IPS-20b (cell line): ENCODE measurements at regions not wholly inside any gene's neighbourhood (a gene's known extent, or its start where the extent isn't known, plus 50 kb on each side); places are given as distances from the start of the nearest gene placed in this dataset.

Source experiments
- H3K27ac ChIP-seq: one replicate; pipeline ENCODE4 v1.5.1; 2013; ENCODE audit warnings: low read length
- H3K27me3 ChIP-seq: 2 replicates; pipeline ENCODE4 v1.6.1; 2013; ENCODE audit warnings: mild to moderate bottlenecking, low read length, inconsistent platforms; ENCODE audit not compliant: insufficient read depth
- H3K36me3 ChIP-seq: 2 replicates; pipeline ENCODE4 v1.6.1; 2013; ENCODE audit warnings: low read depth, mild to moderate bottlenecking, inconsistent platforms, low read length, moderate library complexity; ENCODE audit not compliant: insufficient read depth
- H3K4me1 ChIP-seq: 2 replicates; pipeline ENCODE4 v1.6.1; 2013; ENCODE audit warnings: mild to moderate bottlenecking, control low read depth, inconsistent platforms, low read length, moderate library complexity; ENCODE audit not compliant: insufficient read depth
- H3K4me3 ChIP-seq: 2 replicates; pipeline ENCODE4 v1.5.1; 2013; ENCODE audit warnings: mild to moderate bottlenecking, low read length, inconsistent platforms
- H3K9ac ChIP-seq: 2 replicates; pipeline ENCODE4 v1.6.1; 2013; ENCODE audit warnings: low read depth, mild to moderate bottlenecking, inconsistent platforms, low read length, moderate library complexity
- H3K9me3 ChIP-seq: 2 replicates; pipeline ENCODE4 v1.6.1; 2013; ENCODE audit warnings: mild to moderate bottlenecking, low read depth, low read length, inconsistent platforms; ENCODE audit not compliant: insufficient read depth

- Histone ChIP-seq H3K4me3 (no peak overlapping the region), H3K9ac (no peak overlapping the region), H3K36me3 (no peaks in the 10 kb centered on the region), H3K27me3 (no peaks in the 10 kb centered on the region), H3K9me3 (no peaks in the 10 kb centered on the region), H3K27ac (no peak overlapping the region), H3K4me1 (0 out of 2 replicates have a peak, but pooled peaks cover 4% of the 10 kb centered on the region)
Measured at GRCh38 chr9:89899573-89899972, 294.8 kb downstream of the GADD45G start.

GRCh38 chr9:89901920-89902319 is 297.1 kb downstream of the GADD45G start:
- no peak overlapping the region for H3K9ac ChIP-seq
- H3K27ac ChIP-seq, result no peak overlapping the region
- H3K4me1 ChIP-seq, result 0 out of 2 replicates have a peak, but pooled peaks cover 4% of the 10 kb centered on the region
- H3K27me3 ChIP-seq, result no peaks in the 10 kb centered on the region
- no peak overlapping the region for H3K4me3 ChIP-seq
- no peaks in the 10 kb centered on the region for H3K9me3 ChIP-seq
- no peaks in the 10 kb centered on the region for H3K36me3 ChIP-seq

GRCh38 chr9:89902450-89903140 is 297.8 kb downstream of the GADD45G start:
- Histone ChIP-seq H3K4me1 (0 out of 2 replicates have a peak, but pooled peaks cover 4% of the 10 kb centered on the region), H3K27ac (no peak overlapping the region), H3K9ac (no peak overlapping the region), H3K4me3 (no peak overlapping the region), H3K9me3 (no peaks in the 10 kb centered on the region), H3K36me3 (no peaks in the 10 kb centered on the region), H3K27me3 (no peaks in the 10 kb centered on the region)

- Histone ChIP-seq H3K36me3 (no peaks in the 10 kb centered on the region), H3K9me3 (no peaks in the 10 kb centered on the region), H3K4me3 (no peak overlapping the region), H3K4me1 (0 out of 2 replicates have a peak, but pooled peaks cover 4% of the 10 kb centered on the region), H3K27ac (no peak overlapping the region), H3K27me3 (no peaks in the 10 kb centered on the region), H3K9ac (no peak overlapping the region)
Measured at GRCh38 chr9:89903141-89903475, 298.3 kb downstream of the GADD45G start.

- Histone ChIP-seq H3K4me1 (no peaks in the 10 kb centered on the region), H3K27ac (no peak overlapping the region), H3K9ac (no peak overlapping the region), H3K9me3 (no peaks in the 10 kb centered on the region), H3K4me3 (no peak overlapping the region), H3K36me3 (no peaks in the 10 kb centered on the region), H3K27me3 (no peaks in the 10 kb centered on the region)
Measured at GRCh38 chr9:89905606-89906338, 301.0 kb downstream of the GADD45G start.

- no peaks in the 10 kb centered on the region for H3K27me3 ChIP-seq
- H3K9ac ChIP-seq, result no peak overlapping the region
- no peak overlapping the region for H3K4me3 ChIP-seq
- no peak overlapping the region for H3K27ac ChIP-seq
- no peaks in the 10 kb centered on the region for H3K36me3 ChIP-seq
- H3K4me1 ChIP-seq, result peaks cover 6% of the 10 kb centered on the region; the same call in 1 of the 2 replicates
- no peaks in the 10 kb centered on the region for H3K9me3 ChIP-seq
Measured at GRCh38 chr9:89911721-89912604, 307.2 kb downstream of the GADD45G start.

- H3K27ac ChIP-seq, result no peak overlapping the region
- H3K27me3 ChIP-seq, result no peaks in the 10 kb centered on the region
- no peaks in the 10 kb centered on the region for H3K36me3 ChIP-seq
- H3K9me3 ChIP-seq, result no peaks in the 10 kb centered on the region
- H3K9ac ChIP-seq, result no peak overlapping the region
- H3K4me3 ChIP-seq, result no peak overlapping the region
- H3K4me1 ChIP-seq, result peaks cover 6% of the 10 kb centered on the region; the same call in 1 of the 2 replicates
Measured at GRCh38 chr9:89912605-89912953, 307.8 kb downstream of the GADD45G start.

GRCh38 chr9:89915187-89915586 is 310.4 kb downstream of the GADD45G start:
- no peaks in the 10 kb centered on the region for H3K36me3 ChIP-seq
- no peak overlapping the region for H3K9ac ChIP-seq
- no peak overlapping the region for H3K4me3 ChIP-seq
- H3K4me1 ChIP-seq, result peaks cover 6% of the 10 kb centered on the region; the same call in 1 of the 2 replicates
- H3K9me3 ChIP-seq, result no peaks in the 10 kb centered on the region
- no peak overlapping the region for H3K27ac ChIP-seq
- no peaks in the 10 kb centered on the region for H3K27me3 ChIP-seq

GRCh38 chr9:89916001-89916597 is 311.3 kb downstream of the GADD45G start:
- no peaks in the 10 kb centered on the region for H3K9me3 ChIP-seq
- no peak overlapping the region for H3K4me3 ChIP-seq
- H3K27me3 ChIP-seq, result no peaks in the 10 kb centered on the region
- no peak overlapping the region for H3K27ac ChIP-seq
- H3K4me1 ChIP-seq, result peaks cover 6% of the 10 kb centered on the region; the same call in 1 of the 2 replicates
- H3K9ac ChIP-seq, result no peak overlapping the region
- no peaks in the 10 kb centered on the region for H3K36me3 ChIP-seq

- Histone ChIP-seq H3K27me3 (no peaks in the 10 kb centered on the region), H3K27ac (no peak overlapping the region), H3K4me3 (no peak overlapping the region), H3K36me3 (no peaks in the 10 kb centered on the region), H3K9me3 (no peaks in the 10 kb centered on the region), H3K4me1 (peaks cover 6% of the 10 kb centered on the region; the same call in 1 of the 2 replicates), H3K9ac (no peak overlapping the region)
Measured at GRCh38 chr9:89917861-89918260, 313.0 kb downstream of the GADD45G start.

- no peaks in the 10 kb centered on the region for H3K27me3 ChIP-seq
- H3K4me3 ChIP-seq, result peak overlapping the region; percentile 21; the same call in 1 of the 2 replicates
- H3K36me3 ChIP-seq, result no peaks in the 10 kb centered on the region
- no peak overlapping the region for H3K27ac ChIP-seq
- peaks cover 6% of the 10 kb centered on the region; the same call in 1 of the 2 replicates for H3K4me1 ChIP-seq
- no peak overlapping the region for H3K9ac ChIP-seq
- H3K9me3 ChIP-seq, result no peaks in the 10 kb centered on the region
Measured at GRCh38 chr9:89919171-89919681, 314.4 kb downstream of the GADD45G start.
